Liver (tissue), 8 donors: ENCODE measurements at regions not wholly inside any gene's neighbourhood (a gene's known extent, or its start where the extent isn't known, plus 50 kb on each side); places are given as distances from the start of the nearest gene placed in this dataset.

Experiments
- DNase-seq: peaks from one replicate; pipeline ENCODE4 v3.0.0-alpha.2; 2017; ENCODE audit warnings: low spot score
- H3K27ac ChIP-seq, 2 donors: one replicate each; pipeline ENCODE4 v1.7.0; 2013; ENCODE audit warnings: inconsistent platforms in 2 of 2, low read length in 2 of 2, control low read depth in 1 of 2, low read depth in 1 of 2, mild to moderate bottlenecking in 1 of 2
- H3K27me3 ChIP-seq, 4 donors: one replicate each; pipeline versions ENCODE4 v1.6.1 to v1.7.0; 2013; ENCODE audit warnings: low read length in 3 of 4, inconsistent platforms in 1 of 4, mild to moderate bottlenecking in 1 of 4, moderate library complexity in 1 of 4; ENCODE audit not compliant: control insufficient read depth in 4 of 4, insufficient read depth in 4 of 4
- H3K36me3 ChIP-seq, 4 donors: one replicate each; pipeline versions ENCODE4 v1.6.1 to v1.7.0; 2013; ENCODE audit warnings: low read length in 3 of 4, mild to moderate bottlenecking in 3 of 4, low read depth in 1 of 4, moderate library complexity in 1 of 4; ENCODE audit not compliant: control insufficient read depth in 4 of 4, insufficient read depth in 3 of 4
- H3K4me1 ChIP-seq, 4 donors: one replicate each; pipeline versions ENCODE4 v1.6.1 to v1.7.0; 2013; ENCODE audit warnings: low read length in 3 of 4, mild to moderate bottlenecking in 3 of 4, moderate library complexity in 1 of 4; ENCODE audit not compliant: control insufficient read depth in 4 of 4, insufficient read depth in 4 of 4
- H3K4me3 ChIP-seq, 3 donors: one replicate each; pipeline versions ENCODE4 v1.6.1 to v1.7.0; 2013; ENCODE audit warnings: low read length in 3 of 3, control low read depth in 1 of 3, low read depth in 1 of 3, mild to moderate bottlenecking in 1 of 3
- H3K9ac ChIP-seq, 2 donors: one replicate each; pipeline ENCODE4 v1.7.0; 2013; ENCODE audit warnings: low read length in 2 of 2, mild to moderate bottlenecking in 2 of 2, moderate library complexity in 2 of 2, control low read depth in 1 of 2, low read depth in 1 of 2
- H3K9me3 ChIP-seq, 4 donors: one replicate each; pipeline versions ENCODE4 v1.6.1 to v1.7.0; 2013; ENCODE audit warnings: low read length in 3 of 4; ENCODE audit not compliant: control insufficient read depth in 4 of 4
- ATF3 ChIP-seq: IDR thresholded peaks from 2 replicates; pipeline ENCODE4 v1.6.1; 2016; ENCODE audit warnings: antibody characterized with exemption
- CTCF ChIP-seq: fragments of 150-350 bp; IDR thresholded peaks from 2 replicates; pipeline ENCODE4 v1.5.1; 2017; ENCODE audit warnings: improper control_type of control experiment, low read depth, low read length; ENCODE audit not compliant: missing input control
- EGR1 ChIP-seq, 2 donors: IDR thresholded peaks; 2 replicates each; pipeline ENCODE4 v1.6.1; 2016 to 2018; ENCODE audit warnings: antibody characterized with exemption in 2 of 2, low read depth in 2 of 2
- FOXA1 ChIP-seq: IDR thresholded peaks from 2 replicates; pipeline ENCODE4 v1.6.1; 2016; ENCODE audit warnings: antibody characterized with exemption
- FOXA2 ChIP-seq: IDR thresholded peaks from 2 replicates; pipeline ENCODE4 v1.6.1; 2016; ENCODE audit warnings: antibody characterized with exemption
- GABPA ChIP-seq, 2 donors: IDR thresholded peaks in 1 of 2; conservative IDR thresholded peaks in 1 of 2; 2 replicates each; pipeline ENCODE4 v1.6.1; 2016; ENCODE audit warnings: antibody characterized with exemption in 2 of 2, mild to moderate bottlenecking in 1 of 2, moderate library complexity in 1 of 2
- HNF4A ChIP-seq, 2 donors: conservative IDR thresholded peaks; 2 replicates each; pipeline ENCODE4 v1.6.1; 2016; ENCODE audit warnings: antibody characterized with exemption in 2 of 2, mild to moderate bottlenecking in 2 of 2
- HNF4G ChIP-seq: IDR thresholded peaks from 2 replicates; pipeline ENCODE4 v1.6.1; 2016; ENCODE audit warnings: antibody characterized with exemption
- JUND ChIP-seq, 2 donors: IDR thresholded peaks; 2 replicates each; pipeline ENCODE4 v1.6.1; 2016; ENCODE audit warnings: antibody characterized with exemption in 2 of 2
- MAX ChIP-seq: IDR thresholded peaks from 2 replicates; pipeline ENCODE4 v1.6.1; 2016; ENCODE audit warnings: antibody characterized with exemption
- NR2F2 ChIP-seq: IDR thresholded peaks from 2 replicates; pipeline ENCODE4 v1.6.1; 2016; ENCODE audit warnings: antibody characterized with exemption
- RAD21 ChIP-seq, 2 donors: IDR thresholded peaks; 2 replicates each; pipeline ENCODE4 v1.6.1; 2016; ENCODE audit warnings: antibody characterized with exemption in 2 of 2, mild to moderate bottlenecking in 2 of 2
- REST ChIP-seq: IDR thresholded peaks from 2 replicates; pipeline ENCODE4 v1.6.1; 2016; ENCODE audit warnings: antibody characterized with exemption, mild to moderate bottlenecking
- RXRA ChIP-seq, 2 donors: IDR thresholded peaks; 2 replicates each; pipeline ENCODE4 v1.6.1; 2017 to 2018; ENCODE audit warnings: antibody characterized with exemption in 2 of 2, mild to moderate bottlenecking in 1 of 2
- SP1 ChIP-seq: IDR thresholded peaks from 2 replicates; pipeline ENCODE4 v1.6.1; 2018; ENCODE audit warnings: antibody characterized with exemption, mild to moderate bottlenecking
- TAF1 ChIP-seq: conservative IDR thresholded peaks from 2 replicates; pipeline ENCODE4 v1.6.1; 2016; ENCODE audit warnings: antibody characterized with exemption, mild to moderate bottlenecking
- YY1 ChIP-seq: IDR thresholded peaks from 2 replicates; pipeline ENCODE4 v1.6.1; 2016; ENCODE audit warnings: antibody characterized with exemption, mild to moderate bottlenecking
- ZBTB33 ChIP-seq: IDR thresholded peaks from 2 replicates; pipeline ENCODE4 v1.6.1; 2016; ENCODE audit warnings: antibody characterized with exemption
- WGBS: extraction: QIAGEN DNeasy Blood & Tissue Kit; methylation state at CpG from one replicate; pipeline ENCODE4 v1.1.7; 2013; 5-methylcytosine and 5-hydroxymethylcytosine counted together
- donor health status: healthy.
- donor health status: healthy.
- donor health status: healthy.
- donor health status: healthy.
- donor health status: healthy.

- Histone ChIP-seq H3K36me3 (no peaks in the 10 kb centered on the region), H3K9ac (no peak overlapping the region), H3K4me3 (no peak overlapping the region), H3K9me3 (no peaks in the 10 kb centered on the region), H3K27me3 (peaks cover 0 to 2% (median 0%) of the 10 kb centered on the region in 4 donors), H3K4me1 (no peaks in the 10 kb centered on the region), H3K27ac (no peak overlapping the region)
- 67% methylated on average over 4 of the region's 4 CpGs for WGBS
- no peak for TF ChIP-seq MAX
- no peak for TF ChIP-seq TAF1
- TF ChIP-seq REST, result no peak
- TF ChIP-seq JUND (IDR thresholded peaks at IDR 0.05), result no peak
- TF ChIP-seq NR2F2, result no peak
- no peak for TF ChIP-seq RAD21 (IDR thresholded peaks at IDR 0.05)
- TF ChIP-seq HNF4A (conservative IDR thresholded peaks at IDR 0.05), result no peak
- TF ChIP-seq SP1, result no peak
- no peak for TF ChIP-seq GABPA (IDR thresholded peaks at IDR 0.05 in 1 of 2, conservative IDR thresholded peaks at IDR 0.05 in 1 of 2)
- no peak for TF ChIP-seq FOXA1
- TF ChIP-seq ATF3, result no peak
- no peak for TF ChIP-seq HNF4G
- TF ChIP-seq YY1, result no peak
- TF ChIP-seq FOXA2, result no peak
- no peak for TF ChIP-seq RXRA (IDR thresholded peaks at IDR 0.05)
- TF ChIP-seq ZBTB33, result no peak
- no peak for TF ChIP-seq EGR1 (IDR thresholded peaks at IDR 0.05; ENCODE audit: low read depth in 2 of 2)
- DNase-seq, result no peak
Observed at GRCh38 chr2:60068755-60069154, 484.7 kb downstream of the BCL11A start.

GRCh38 chr2:60067006-60067405 is 486.4 kb downstream of the BCL11A start:
- no peak for TF ChIP-seq CTCF
- no peak for TF ChIP-seq ZBTB33
- TF ChIP-seq REST, result no peak
- H3K9ac ChIP-seq, result no peak overlapping the region

More at GRCh38 chr2:60067006-60067405, 486.4 kb downstream of the BCL11A start:
- H3K36me3 ChIP-seq, result no peaks in the 10 kb centered on the region
- H3K4me1 ChIP-seq, result no peaks in the 10 kb centered on the region
- H3K9me3 ChIP-seq, result no peaks in the 10 kb centered on the region
- no peak for DNase-seq
- no peak overlapping the region for H3K4me3 ChIP-seq
- H3K27me3 ChIP-seq, result peaks cover 0 to 2% (median 0%) of the 10 kb centered on the region in 4 donors
- H3K27ac ChIP-seq, result no peak overlapping the region
- WGBS, result 75% methylated on average over 3 of the region's 3 CpGs
